CD4-positive, alpha-beta memory T cell (primary cell): ENCODE measurements at regions not wholly inside any gene's neighbourhood (a gene's known extent, or its start where the extent isn't known, plus 50 kb on each side); places are given as distances from the start of the nearest gene placed in this dataset.

Experiments
- CTCF ChIA-PET: fragments of 350-600 bp; sonication (Branson Sonifier 250); formaldehyde crosslinking; loops from one replicate; lab custom pipeline; 2021; ENCODE audit warnings: inconsistent platforms; ENCODE audit not compliant: partially characterized antibody; lab: Charles Lee
- POLR2A ChIA-PET: fragments of 350-600 bp; sonication (Branson Sonifier 250); formaldehyde crosslinking; loops from one replicate; lab custom pipeline; 2021; ENCODE audit not compliant: partially characterized antibody; lab: Charles Lee
- DNase-seq, 5 donors: peaks; one replicate each; pipeline versions ENCODE4 v3.0.0 to v3.0.0-alpha.2; 2020 to 2022; ENCODE audit warnings: mixed read lengths in 1 of 5
- H3K27ac ChIP-seq: one replicate; pipeline ENCODE4 v1.7.0; 2013; ENCODE audit warnings: low read depth, low read length
- H3K27me3 ChIP-seq: 2 replicates; pipeline ENCODE4 v1.7.0; 2013; ENCODE audit warnings: mild to moderate bottlenecking, low read length, moderate library complexity; ENCODE audit not compliant: insufficient read depth
- H3K36me3 ChIP-seq: 2 replicates; pipeline ENCODE4 v1.7.0; 2013; ENCODE audit warnings: mild to moderate bottlenecking, low read length, moderate library complexity; ENCODE audit not compliant: insufficient read depth
- H3K4me1 ChIP-seq: 2 replicates; pipeline ENCODE4 v1.7.0; 2013; ENCODE audit warnings: mild to moderate bottlenecking, low read length, moderate library complexity; ENCODE audit not compliant: insufficient read depth
- H3K4me3 ChIP-seq, 2 donors: one replicate each; pipeline ENCODE4 v1.7.0; 2013; ENCODE audit warnings: low read length in 2 of 2, mild to moderate bottlenecking in 1 of 2
- H3K9me3 ChIP-seq, 2 donors: one replicate each; pipeline ENCODE4 v1.7.0; 2013; ENCODE audit warnings: low read length in 2 of 2, control low read depth in 1 of 2; ENCODE audit not compliant: control insufficient read depth in 1 of 2
- H3K27ac Mint-ChIP-seq, 7 donors: one replicate each; pipeline ENCODE4 v1.8.0; 2020 to 2021; ENCODE audit warnings: mixed read lengths in 7 of 7, mild to moderate bottlenecking in 6 of 7, inconsistent platforms in 3 of 7, moderate library complexity in 3 of 7
- H3K27me3 Mint-ChIP-seq, 2 donors: one replicate each; pipeline ENCODE4 v1.8.0; 2020 to 2021; ENCODE audit warnings: mixed read lengths in 2 of 2
- H3K36me3 Mint-ChIP-seq, 2 donors: one replicate each; pipeline ENCODE4 v1.8.0; 2020 to 2021; ENCODE audit warnings: mixed read lengths in 2 of 2, inconsistent platforms in 1 of 2, mild to moderate bottlenecking in 1 of 2
- H3K4me1 Mint-ChIP-seq, 4 donors: one replicate each; pipeline ENCODE4 v1.8.0; 2020 to 2021; ENCODE audit warnings: mixed read lengths in 4 of 4, mild to moderate bottlenecking in 1 of 4
- H3K4me3 Mint-ChIP-seq, 8 donors: one replicate each; pipeline ENCODE4 v1.8.0; 2020 to 2021; ENCODE audit warnings: mixed read lengths in 8 of 8, mild to moderate bottlenecking in 7 of 8, moderate library complexity in 6 of 8, inconsistent platforms in 3 of 8
- H3K9me3 Mint-ChIP-seq, 8 donors: one replicate each; pipeline ENCODE4 v1.8.0; 2020 to 2021; ENCODE audit warnings: mixed read lengths in 8 of 8, mild to moderate bottlenecking in 5 of 8, inconsistent platforms in 3 of 8, moderate library complexity in 1 of 8
- intact Hi-C: fragments of 100-400 bp; cut with micrococcal nuclease; formaldehyde crosslinking; loops from one replicate; pipeline ENCODE4 v1.15.1; 2023

GRCh38 chr6:126550323-126550722, 210.4 kb downstream of the CENPW start:
- intact Hi-C loops, result no loop called here
- H3K4me3 Mint-ChIP-seq, result no peak overlapping the region
- ChIA-PET CTCF (no interaction called here), POLR2A (no interaction called here)
- Histone ChIP-seq H3K27me3 (no peaks in the 10 kb centered on the region), H3K9me3 (no peaks in the 10 kb centered on the region), H3K36me3 (no peaks in the 10 kb centered on the region), H3K27ac (no peak overlapping the region), H3K4me1 (no peaks in the 10 kb centered on the region), H3K4me3 (no peak overlapping the region)
- DNase-seq, result no peak
- H3K4me1 Mint-ChIP-seq, result no peaks in the 10 kb centered on the region
- no peaks in the 10 kb centered on the region for H3K36me3 Mint-ChIP-seq
- H3K27me3 Mint-ChIP-seq, result no peaks in the 10 kb centered on the region
- H3K9me3 Mint-ChIP-seq, result peaks cover 0 to 9% (median 0%) of the 10 kb centered on the region in 8 donors
- peak overlapping the region in 1 of 7 donors; percentile 41 for H3K27ac Mint-ChIP-seq

DNA sequence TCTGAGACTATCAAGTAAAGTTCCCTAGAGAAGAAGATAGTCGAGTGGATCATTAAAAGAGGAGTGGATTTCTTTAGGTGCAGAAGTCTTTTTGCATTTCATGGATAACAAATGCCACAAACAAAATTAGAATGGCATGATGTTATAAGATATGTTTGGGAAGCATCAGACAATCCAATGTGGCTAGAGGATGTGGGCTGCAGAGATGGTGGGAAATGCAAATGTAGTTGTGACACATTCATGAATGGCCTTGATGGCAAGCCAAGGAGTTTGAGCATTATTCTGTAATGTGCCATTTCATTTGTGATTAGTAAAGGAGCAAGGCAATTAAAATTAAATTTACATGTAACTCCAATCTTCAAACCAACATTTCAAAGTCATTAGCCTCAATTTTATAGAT, 211.9 kb downstream of the CENPW start:
- H3K4me1 Mint-ChIP-seq, result no peaks in the 10 kb centered on the region
- H3K4me3 Mint-ChIP-seq, result no peak overlapping the region
- Histone ChIP-seq H3K27me3 (no peaks in the 10 kb centered on the region), H3K9me3 (no peaks in the 10 kb centered on the region), H3K4me3 (no peak overlapping the region), H3K4me1 (no peaks in the 10 kb centered on the region), H3K36me3 (no peaks in the 10 kb centered on the region), H3K27ac (no peak overlapping the region)
- no peak overlapping the region for H3K27ac Mint-ChIP-seq
- DNase-seq, result no peak
- H3K36me3 Mint-ChIP-seq, result no peaks in the 10 kb centered on the region
- no peaks in the 10 kb centered on the region for H3K27me3 Mint-ChIP-seq
- POLR2A ChIA-PET, result no interaction called here
- CTCF ChIA-PET, result no interaction called here
- intact Hi-C loops, result no loop called here
- H3K9me3 Mint-ChIP-seq, result peaks cover 0 to 5% (median 0%) of the 10 kb centered on the region in 8 donors

GRCh38 chr6:126553854-126554253, 213.9 kb downstream of the CENPW start:
- POLR2A ChIA-PET, result no interaction called here
- Histone ChIP-seq H3K36me3 (no peaks in the 10 kb centered on the region), H3K9me3 (no peaks in the 10 kb centered on the region), H3K4me3 (no peak overlapping the region), H3K27me3 (no peaks in the 10 kb centered on the region), H3K27ac (no peak overlapping the region), H3K4me1 (no peaks in the 10 kb centered on the region)
- Mint-ChIP-seq H3K9me3 (peaks cover 0 to 5% (median 0%) of the 10 kb centered on the region in 8 donors), H3K36me3 (no peaks in the 10 kb centered on the region), H3K4me1 (no peaks in the 10 kb centered on the region), H3K4me3 (no peak overlapping the region), H3K27me3 (no peaks in the 10 kb centered on the region), H3K27ac (no peak overlapping the region)
- intact Hi-C loops, result no loop called here
- DNase-seq, result no peak
- CTCF ChIA-PET, result no interaction called here

DNA sequence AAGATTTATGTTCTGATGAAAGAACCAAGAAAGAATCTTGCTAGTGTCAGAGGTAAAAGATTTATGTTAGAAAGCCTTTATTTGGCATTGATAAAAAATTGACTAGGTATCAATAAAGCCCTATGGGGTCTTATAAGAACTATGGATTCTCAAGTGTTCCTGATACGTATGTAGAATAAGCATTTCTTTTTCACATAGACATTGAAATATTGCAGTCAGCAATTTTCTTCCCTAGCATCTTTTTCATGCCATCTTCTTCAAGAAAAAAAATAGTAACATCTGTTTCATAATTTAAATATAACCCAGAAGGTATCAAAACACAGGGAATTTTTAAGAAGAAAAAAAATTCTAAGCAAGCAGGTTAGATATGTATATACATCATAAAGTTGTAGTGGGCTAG, 230.6 kb downstream of the CENPW start:
- Histone ChIP-seq H3K9me3 (no peaks in the 10 kb centered on the region), H3K27me3 (no peaks in the 10 kb centered on the region), H3K4me3 (no peak overlapping the region), H3K4me1 (no peaks in the 10 kb centered on the region), H3K27ac (no peak overlapping the region), H3K36me3 (no peaks in the 10 kb centered on the region)
- no peaks in the 10 kb centered on the region for H3K4me1 Mint-ChIP-seq
- no peaks in the 10 kb centered on the region for H3K27me3 Mint-ChIP-seq
- ChIA-PET POLR2A (no interaction called here), CTCF (no interaction called here)
- no peak for DNase-seq
- H3K27ac Mint-ChIP-seq, result no peak overlapping the region
- intact Hi-C loops, result no loop called here
- peaks cover 0 to 9% (median 4%) of the 10 kb centered on the region in 8 donors for H3K9me3 Mint-ChIP-seq
- H3K36me3 Mint-ChIP-seq, result no peaks in the 10 kb centered on the region
- no peak overlapping the region for H3K4me3 Mint-ChIP-seq

DNA sequence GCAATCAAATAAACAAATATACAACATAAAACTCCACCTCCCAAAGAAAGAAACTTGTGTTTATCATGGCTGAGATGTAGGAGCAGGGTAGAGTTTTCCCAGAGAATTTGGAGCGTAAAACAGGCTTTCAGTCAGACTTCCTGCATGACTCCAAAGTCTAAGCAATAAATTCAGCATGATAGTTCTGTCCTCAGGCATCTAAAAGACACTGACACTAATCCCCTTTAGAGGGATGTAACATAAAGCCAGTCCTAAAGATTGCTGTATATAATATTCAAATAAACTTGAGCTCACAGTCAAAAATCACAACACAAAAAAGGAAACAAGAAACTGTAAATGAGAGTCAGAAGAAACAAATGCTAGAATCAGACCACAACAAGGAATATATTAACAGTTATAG, 234.4 kb downstream of the CENPW start:
- H3K27me3 Mint-ChIP-seq, result no peaks in the 10 kb centered on the region
- no peaks in the 10 kb centered on the region for H3K36me3 Mint-ChIP-seq
- ChIA-PET POLR2A (no interaction called here), CTCF (no interaction called here)
- Histone ChIP-seq H3K9me3 (no peaks in the 10 kb centered on the region), H3K27ac (no peak overlapping the region), H3K4me1 (no peaks in the 10 kb centered on the region), H3K36me3 (no peaks in the 10 kb centered on the region), H3K4me3 (no peak overlapping the region), H3K27me3 (no peaks in the 10 kb centered on the region)
- H3K27ac Mint-ChIP-seq, result no peak overlapping the region
- intact Hi-C loops, result no loop called here
- H3K4me1 Mint-ChIP-seq, result no peaks in the 10 kb centered on the region
- peaks cover 0 to 5% (median 4%) of the 10 kb centered on the region in 8 donors for H3K9me3 Mint-ChIP-seq
- no peak overlapping the region for H3K4me3 Mint-ChIP-seq
- DNase-seq, result no peak

GRCh38 chr6:126581316-126581715, 241.4 kb downstream of the CENPW start:
- no peak overlapping the region for H3K4me3 Mint-ChIP-seq
- no peak overlapping the region for H3K4me3 ChIP-seq
- no peaks in the 10 kb centered on the region for H3K27me3 ChIP-seq
- DNase-seq, result no peak
- no peaks in the 10 kb centered on the region for H3K4me1 ChIP-seq
- H3K27me3 Mint-ChIP-seq, result no peaks in the 10 kb centered on the region
- no peaks in the 10 kb centered on the region for H3K36me3 ChIP-seq
- no peak overlapping the region for H3K27ac ChIP-seq
- intact Hi-C loops, result no loop called here
- no peaks in the 10 kb centered on the region for H3K9me3 ChIP-seq
- no peaks in the 10 kb centered on the region for H3K4me1 Mint-ChIP-seq
- H3K36me3 Mint-ChIP-seq, result no peaks in the 10 kb centered on the region
- no peak overlapping the region for H3K27ac Mint-ChIP-seq
- ChIA-PET CTCF (no interaction called here), POLR2A (no interaction called here)
- H3K9me3 Mint-ChIP-seq, result peaks cover 0 to 7% (median 1%) of the 10 kb centered on the region in 8 donors

DNA sequence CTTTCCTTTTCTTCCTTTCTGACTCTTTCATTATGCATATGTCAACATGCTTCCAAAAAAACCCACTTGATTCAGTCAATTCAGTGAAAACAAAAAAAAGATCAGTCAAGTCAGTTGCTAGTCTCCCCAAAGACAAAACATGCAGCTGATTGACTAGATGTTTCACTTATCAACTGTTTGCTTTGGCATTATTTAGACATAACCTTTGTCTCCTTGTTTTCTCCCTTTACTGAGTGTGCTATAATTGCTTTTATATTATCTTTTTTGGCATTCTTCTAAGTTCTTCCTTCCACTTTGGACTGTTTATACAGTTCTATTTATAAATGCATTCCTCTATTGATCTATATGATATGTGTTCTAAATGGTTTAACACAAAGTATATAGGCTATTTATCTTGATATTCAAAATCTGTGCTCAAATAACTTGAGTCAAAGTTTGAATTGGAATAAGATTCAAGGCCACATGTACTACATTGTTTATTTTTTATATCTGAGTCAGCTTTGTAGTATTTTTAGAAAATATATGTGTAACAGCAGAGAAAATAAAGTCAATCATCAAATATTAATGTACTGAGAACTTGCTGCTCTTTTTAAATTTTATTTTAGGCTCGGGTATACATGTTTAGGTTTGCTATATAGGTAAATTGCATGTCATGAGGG, 260.5 kb downstream of the CENPW start:
- CTCF ChIA-PET, result no interaction called here
- Mint-ChIP-seq H3K4me1 (no peaks in the 10 kb centered on the region), H3K27me3 (no peaks in the 10 kb centered on the region), H3K9me3 (peaks cover 0 to 10% (median 5%) of the 10 kb centered on the region in 8 donors), H3K36me3 (no peaks in the 10 kb centered on the region), H3K4me3 (no peak overlapping the region), H3K27ac (no peak overlapping the region)
- POLR2A ChIA-PET, result no interaction called here
- DNase-seq, result no peak
- Histone ChIP-seq H3K4me1 (no peaks in the 10 kb centered on the region), H3K36me3 (no peaks in the 10 kb centered on the region), H3K9me3 (no peaks in the 10 kb centered on the region), H3K27ac (no peak overlapping the region), H3K4me3 (no peak overlapping the region), H3K27me3 (no peaks in the 10 kb centered on the region)
- intact Hi-C loops, result no loop called here

- no peaks in the 10 kb centered on the region for H3K4me1 Mint-ChIP-seq
- no peak overlapping the region for H3K4me3 Mint-ChIP-seq
- H3K4me1 ChIP-seq, result no peaks in the 10 kb centered on the region
- no peaks in the 10 kb centered on the region for H3K27me3 ChIP-seq
- H3K27ac Mint-ChIP-seq, result no peak overlapping the region
- H3K9me3 Mint-ChIP-seq, result peaks cover 0 to 13% (median 4%) of the 10 kb centered on the region in 8 donors
- no peak overlapping the region for H3K27ac ChIP-seq
- no peak for DNase-seq
- CTCF ChIA-PET, result no interaction called here
- no peaks in the 10 kb centered on the region for H3K36me3 Mint-ChIP-seq
- no peaks in the 10 kb centered on the region for H3K27me3 Mint-ChIP-seq
- no peak overlapping the region for H3K4me3 ChIP-seq
- H3K36me3 ChIP-seq, result no peaks in the 10 kb centered on the region
- POLR2A ChIA-PET, result no interaction called here
- intact Hi-C loops, result no loop called here
- H3K9me3 ChIP-seq, result no peaks in the 10 kb centered on the region
These were observed 263.5 kb downstream of the CENPW start for GRCh38 chr6:126603410-126603809.
